GM19395 (cell line): ENCODE measurements at regions not wholly inside any gene's neighbourhood (a gene's known extent, or its start where the extent isn't known, plus 50 kb on each side); places are given as distances from the start of the nearest gene placed in this dataset.

Source experiments
- ATAC-seq: cut with Tn5 transposase; IDR thresholded peaks from one replicate; pipeline ENCODE4 v1.9.1; 2021; ENCODE audit warnings: mild to moderate bottlenecking, moderate library complexity; ENCODE audit not compliant: unreplicated experiment

DNA sequence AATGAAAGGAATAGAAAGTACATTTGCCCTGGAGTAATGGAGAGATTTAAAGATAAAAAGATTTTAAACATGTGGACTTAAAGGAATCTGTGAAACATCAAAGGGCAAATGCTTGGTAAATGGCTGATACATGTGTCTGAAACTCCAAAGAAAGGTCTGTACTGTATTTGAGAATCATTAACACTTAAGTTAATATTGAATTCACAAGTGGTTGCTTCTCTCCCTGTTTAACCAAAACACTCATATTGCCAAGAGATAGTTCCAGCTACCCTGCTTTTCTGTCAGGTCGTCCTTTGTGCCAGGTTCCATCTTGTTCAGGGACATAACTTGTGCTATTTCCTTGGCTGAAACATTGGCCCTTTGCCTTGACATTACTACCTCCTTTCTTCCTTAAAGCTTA is 171.3 kb upstream of the HS3ST5 start:
- no peak for ATAC-seq

DNA sequence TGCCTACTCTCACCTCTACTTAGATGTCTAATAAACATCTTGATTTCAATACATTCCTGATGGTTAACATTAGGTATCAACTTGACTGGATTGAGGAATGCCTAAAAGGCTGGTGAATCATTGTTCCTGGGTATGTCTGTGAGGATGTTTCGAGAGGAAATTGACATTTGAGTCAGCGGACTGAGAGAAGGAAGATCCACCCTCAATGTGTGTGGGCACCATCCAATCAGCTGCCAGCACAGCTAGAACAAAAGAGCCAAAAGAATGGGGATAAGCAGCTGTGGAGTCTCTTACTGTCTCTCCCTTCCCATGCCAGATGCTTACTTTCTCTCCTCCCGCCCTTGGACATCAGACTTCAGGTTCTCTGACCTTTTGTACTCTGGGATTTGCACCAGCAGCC is 128.6 kb upstream of the HS3ST5 start:
- ATAC-seq = no peak

DNA sequence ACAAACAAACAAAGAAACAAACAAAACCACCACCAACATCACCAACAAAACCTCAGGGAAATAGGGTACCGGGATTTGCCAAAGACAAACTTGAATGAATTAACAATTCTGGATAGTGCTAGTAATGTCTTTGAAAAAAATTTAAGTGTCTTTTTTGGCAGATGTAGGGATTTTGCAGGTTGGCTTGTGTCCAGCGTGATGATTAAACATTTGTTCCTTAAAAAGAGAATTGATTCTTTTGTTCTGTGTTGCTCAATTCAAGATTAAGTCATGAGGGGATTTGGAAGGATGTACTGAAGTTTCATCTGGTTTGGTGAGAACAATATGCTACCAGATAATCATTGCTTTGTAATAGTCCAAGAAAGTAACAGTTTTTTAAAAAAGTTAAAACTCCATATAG is 125.1 kb upstream of the HS3ST5 start:
- no peak for ATAC-seq

DNA sequence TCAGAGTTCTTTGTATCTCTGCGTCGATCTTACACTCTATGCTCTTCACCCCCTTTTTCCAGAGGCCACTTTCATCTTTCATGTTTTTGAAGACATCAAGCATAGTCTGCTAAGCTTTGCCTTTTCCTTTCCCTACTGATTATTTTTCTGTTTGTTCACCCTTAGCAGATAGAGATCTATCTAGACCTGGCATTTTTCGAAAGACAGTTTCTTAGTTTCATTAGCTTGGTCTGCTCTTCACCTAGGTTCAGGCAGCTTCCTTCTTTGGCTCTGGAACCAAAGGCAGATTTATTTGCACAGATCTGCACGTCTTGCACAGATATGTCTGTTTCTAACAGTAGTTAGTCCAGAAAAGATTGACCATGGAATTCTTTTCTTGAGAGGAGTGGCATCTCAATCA is 122.7 kb upstream of the HS3ST5 start:
- no peak for ATAC-seq

DNA sequence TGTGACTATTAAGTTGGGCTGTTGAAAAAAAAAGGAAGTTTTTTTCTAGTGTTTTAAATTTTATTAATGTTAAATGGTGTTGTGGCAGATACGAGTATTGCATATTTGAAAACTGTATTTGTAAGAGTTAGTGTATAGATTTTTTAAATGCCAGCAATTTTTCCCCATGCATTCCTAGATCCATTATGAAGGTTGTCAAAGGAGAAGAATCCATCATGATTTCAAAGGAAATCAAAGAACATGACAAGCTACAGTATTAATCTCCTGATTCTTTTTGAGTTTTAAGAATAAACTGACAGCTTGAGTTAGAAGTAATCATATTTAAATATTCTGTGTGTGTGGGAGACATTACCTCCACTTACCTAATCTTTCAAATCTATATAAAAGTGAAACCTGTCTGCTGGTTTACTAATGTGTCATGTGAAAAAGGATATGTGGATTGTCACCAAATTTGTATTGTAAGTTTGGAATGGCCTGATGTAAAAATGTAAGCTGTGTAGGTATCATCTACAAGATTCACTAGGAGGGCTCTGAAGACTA is 111.0 kb upstream of the HS3ST5 start:
- ATAC-seq = no peak

DNA sequence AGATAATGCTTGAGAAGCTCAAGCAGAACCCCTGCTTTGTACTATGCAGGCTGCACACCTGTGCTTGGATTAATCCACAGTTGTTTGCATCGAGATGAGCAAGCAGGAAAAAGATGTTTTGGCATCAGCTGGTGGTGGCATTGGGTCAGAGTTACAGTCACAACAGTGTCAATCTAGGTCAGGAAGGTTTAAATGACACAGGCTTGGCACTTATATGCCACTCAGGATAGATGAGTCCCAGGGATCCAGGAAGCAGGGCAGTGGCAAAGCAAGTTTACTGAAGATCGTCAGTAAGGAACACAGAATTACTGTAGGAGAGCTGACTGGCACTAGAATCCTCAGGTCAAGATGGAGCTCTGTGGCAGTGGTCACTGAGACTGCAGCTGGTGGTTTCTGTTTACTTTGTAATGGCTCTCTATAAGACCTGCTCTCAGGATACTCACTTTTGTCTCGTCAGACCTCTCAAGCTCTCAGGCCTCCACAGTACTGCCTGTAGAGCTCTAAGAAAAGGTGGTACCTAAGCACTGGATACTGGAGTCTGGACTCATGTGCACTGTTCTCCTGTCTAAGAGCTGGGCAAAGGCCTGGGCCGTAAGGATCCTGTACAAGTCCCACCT is 110.1 kb upstream of the HS3ST5 start:
- ATAC-seq = no peak

DNA sequence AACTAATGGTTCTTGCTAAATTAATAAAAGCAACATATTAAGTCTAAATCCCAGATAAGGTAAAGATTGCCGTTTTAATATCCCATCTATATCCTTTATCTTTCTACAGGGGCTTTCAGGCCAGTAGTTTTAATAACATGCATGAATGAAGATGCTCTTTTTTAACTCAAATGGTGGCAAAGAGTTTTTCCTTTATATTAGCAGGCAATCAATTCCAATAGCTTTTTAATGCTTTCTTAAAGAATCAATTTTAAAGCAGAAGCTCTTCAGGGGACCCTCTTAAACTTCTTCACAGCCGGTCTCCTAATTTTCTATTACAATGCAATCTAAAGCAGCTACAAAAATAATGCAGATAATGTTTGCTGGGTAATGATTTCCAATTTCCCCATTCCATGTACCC is 107.8 kb upstream of the HS3ST5 start:
- ATAC-seq = no peak

DNA sequence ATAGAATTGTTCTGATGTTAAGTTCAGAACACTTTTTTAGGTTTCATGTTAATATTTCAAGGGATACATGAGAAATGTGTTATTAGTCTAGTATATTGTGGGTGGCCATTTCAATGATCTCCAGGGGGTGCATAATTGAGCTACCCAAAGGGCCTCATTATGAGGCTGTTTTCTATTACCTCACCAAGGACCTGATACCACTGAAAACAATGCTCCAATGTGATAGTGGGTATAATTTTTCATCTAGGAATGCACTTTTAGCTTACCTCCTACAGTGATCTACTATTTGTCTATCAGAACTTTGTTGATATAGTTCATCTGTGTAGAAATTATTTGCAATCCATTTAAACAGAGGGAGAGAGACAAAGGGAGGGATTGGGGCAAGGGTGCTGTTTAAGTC is 106.8 kb upstream of the HS3ST5 start:
- ATAC-seq = no peak

DNA sequence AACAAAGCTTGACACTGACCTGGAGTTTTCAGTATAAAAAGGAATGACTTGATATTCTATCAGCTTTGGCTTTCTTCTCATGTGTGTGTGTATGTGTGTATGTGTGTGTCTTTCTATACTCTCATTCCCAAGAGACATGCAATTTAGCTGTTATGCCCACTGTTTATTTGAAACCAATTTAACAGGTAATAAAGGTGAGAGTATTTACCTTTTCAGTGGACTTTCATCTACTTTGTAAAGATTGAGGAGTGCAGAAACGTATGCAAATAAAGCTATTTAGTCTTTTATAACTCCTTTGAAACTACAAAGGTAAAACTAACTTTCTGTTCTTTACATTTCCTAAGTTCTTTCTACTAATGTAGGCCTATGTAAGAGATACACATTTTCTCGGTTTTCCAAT is 103.5 kb upstream of the HS3ST5 start:
- no peak for ATAC-seq

DNA sequence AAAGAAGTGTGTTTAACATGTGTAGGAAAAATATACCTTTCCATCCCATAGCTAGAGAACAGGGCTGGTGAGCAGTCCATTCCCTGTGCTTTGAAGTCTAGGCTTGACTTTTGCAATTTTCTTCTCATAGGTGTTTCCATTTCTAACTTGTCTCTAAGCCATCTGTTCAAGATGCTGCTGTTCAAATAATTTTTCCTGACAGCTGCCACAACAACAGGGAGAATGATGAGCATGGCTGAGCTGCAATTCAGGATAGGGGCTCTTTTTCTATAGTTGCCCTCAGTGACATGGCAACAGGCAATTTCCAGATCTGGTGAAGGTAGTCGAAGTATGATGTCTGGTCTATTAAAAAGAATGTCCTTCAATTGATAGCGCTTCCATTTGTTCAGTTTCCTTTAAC is 103.0 kb upstream of the HS3ST5 start:
- no peak for ATAC-seq

DNA sequence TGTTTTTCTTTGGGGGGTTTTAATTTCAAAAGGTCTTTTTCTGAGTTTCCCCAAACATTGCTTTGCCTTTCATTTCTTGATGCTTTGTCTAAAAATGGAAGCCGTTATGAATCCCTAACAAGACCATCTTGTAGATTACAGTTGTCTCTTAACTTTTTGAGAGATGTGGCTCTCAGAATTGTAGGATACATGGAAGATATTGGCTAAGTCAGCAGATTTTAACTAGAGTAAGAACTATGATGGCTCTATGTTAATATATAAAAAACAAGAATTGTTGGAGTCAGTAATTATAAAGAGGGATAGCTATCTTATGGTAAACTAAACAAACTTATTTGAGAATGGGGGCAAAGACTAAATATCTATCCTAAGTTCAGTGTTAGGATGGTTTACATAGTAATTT is 96.6 kb upstream of the HS3ST5 start:
- ATAC-seq = no peak

DNA sequence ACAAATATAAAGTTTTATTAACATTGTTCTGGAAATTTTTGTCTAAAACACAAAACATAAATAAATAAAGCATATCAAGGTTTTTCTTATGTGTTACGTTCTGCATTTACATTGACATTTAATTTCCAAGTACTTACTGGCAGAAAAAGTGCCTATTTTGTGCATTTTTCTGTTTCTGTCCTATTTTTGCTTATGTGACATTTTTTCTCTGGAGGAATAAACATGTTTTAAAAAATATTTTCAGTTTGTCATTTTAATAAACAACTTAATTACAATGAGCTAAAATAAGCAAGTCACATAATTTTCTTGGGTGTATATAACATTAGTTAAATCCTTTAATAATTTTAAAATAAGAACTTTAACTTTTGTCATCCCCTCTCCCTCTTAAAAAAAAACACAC is 94.4 kb upstream of the HS3ST5 start:
- no peak for ATAC-seq

DNA sequence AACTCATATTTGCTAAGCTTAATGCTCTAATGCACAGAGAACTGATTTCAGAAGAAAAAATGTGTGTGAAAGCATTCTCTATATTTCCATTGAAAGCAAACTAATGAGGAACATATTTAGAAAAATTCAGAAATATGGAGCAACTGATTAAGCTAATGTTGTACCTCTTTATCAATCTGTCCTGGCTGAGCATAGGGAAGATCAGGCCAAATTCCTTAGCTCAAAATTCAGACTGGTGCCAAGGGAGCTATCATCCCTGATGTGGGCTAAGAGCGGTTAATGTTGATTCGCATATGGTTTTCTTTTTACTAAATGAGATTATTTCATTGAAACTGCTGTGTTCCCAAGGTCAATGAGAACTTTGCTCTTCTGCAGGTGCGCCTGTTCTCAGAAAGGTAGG is 93.9 kb upstream of the HS3ST5 start:
- ATAC-seq = no peak

DNA sequence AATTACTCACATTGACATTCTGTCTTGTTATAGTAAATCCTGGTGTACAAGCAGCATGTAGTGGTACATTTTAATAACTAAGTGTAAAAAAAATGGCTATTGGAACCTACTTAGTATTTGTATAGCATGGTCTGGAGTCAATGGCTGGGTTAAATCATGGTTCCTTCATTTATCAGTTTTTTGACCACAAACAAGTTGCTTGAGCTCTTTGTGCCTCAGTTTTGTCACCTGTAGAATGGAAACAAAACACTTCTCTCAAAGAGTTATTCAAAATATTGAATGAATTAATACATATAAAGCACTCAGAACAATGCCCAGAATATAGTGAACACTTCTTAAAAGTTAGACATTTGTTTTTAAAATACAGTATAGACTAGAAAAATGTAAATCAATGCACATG is 93.2 kb upstream of the HS3ST5 start:
- ATAC-seq = no peak

DNA sequence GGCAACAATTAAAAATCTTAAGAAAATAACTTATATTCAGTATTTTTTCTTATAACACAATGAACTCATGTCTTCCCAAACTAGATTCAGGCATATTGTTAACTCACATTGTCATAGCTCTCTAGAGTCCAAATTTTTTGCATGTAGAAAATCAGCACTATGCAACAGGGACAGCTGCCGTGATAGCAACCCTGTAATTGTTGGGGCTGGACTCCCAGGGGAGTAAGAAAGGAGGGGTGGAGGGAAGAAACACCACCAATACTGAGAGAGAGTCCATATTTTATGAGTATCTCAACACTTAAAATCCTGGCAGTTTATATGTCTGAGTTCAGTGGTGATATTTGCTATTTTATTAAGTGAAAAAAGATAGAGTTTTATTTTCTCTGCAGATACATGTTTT is 89.6 kb upstream of the HS3ST5 start:
- no peak for ATAC-seq

DNA sequence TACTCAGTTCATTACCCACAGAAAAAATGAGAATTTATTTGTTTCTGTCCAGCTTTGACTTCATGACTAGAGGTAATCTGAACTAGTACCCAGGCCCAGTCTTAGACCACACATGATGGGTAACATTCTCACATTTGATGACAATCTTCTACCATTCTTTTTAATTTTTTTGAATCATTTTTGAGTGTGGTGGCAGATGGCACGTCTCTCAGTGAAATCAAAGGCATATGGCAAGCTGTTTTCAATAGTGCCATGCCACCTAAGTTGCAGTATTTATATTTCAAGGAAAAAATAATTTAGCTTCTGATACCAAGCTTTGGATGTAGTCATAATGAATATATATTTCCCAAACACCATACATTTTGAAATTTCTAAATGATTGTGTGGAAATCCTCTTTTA is 88.8 kb upstream of the HS3ST5 start:
- no peak for ATAC-seq

DNA sequence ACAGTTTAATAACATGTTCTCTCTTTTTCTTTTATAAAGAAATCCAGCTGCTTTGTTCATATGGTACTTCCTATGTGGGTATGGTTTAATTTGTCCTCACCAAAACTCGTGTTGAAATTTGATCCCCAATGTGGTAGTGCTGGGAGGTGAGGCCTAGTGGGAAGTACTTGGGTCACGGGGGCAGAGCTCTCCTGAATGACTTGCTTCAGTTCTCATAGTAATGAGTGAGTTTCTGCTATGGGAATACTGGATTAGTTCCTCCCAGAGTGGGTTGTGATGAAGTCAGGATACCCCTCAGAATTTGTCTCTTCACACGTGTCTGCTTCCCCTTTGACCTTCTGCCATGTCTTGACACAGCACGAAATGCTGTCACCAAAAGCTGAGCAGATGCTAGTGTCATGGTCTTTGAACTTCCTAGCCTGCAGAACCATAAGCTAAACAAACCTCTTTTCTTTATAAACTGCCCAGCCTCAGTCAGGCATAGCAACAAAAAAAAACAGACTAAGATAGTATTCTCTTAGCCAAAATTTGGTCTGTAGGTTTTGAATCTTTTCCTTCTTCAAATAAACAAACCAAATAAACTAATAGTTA is 87.8 kb upstream of the HS3ST5 start:
- ATAC-seq = no peak

DNA sequence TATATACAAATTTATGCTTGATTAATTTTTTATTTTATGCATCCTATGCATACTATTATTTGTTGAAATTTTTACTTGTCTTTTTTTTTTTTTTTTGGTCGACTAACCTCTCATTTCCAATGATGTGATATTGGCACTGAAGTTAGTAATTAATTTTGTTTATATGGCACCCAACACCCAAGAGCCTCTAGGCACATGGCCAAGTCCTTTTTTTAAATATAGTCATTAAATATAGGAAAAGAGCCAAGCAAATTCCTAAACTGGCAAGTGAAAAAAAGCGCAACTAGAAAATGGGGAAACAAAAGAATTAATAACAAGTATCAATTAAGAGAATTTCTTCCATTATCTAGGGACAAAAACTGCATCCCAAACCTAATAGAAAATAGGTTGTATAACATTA is 85.5 kb upstream of the HS3ST5 start:
- ATAC-seq = no peak

DNA sequence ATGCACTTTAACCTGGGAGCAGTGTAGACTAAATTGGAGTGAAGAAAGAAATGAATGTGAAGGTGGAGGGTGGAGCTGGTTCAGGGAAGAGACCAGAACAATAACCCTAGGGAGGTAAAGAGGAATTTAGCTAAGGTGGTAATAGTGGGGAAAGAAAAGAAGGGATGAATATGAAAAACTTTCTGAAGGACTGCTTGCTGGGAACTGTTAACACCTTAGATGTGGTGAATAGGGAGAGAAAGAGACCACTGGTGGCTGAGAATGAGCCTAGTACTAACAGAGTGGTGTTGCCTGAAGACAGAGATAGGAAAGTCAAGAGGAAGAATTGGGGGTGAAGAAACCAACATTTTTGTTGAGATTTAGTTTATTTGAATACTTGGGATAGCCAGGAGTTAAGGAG is 78.4 kb upstream of the HS3ST5 start:
- no peak for ATAC-seq

DNA sequence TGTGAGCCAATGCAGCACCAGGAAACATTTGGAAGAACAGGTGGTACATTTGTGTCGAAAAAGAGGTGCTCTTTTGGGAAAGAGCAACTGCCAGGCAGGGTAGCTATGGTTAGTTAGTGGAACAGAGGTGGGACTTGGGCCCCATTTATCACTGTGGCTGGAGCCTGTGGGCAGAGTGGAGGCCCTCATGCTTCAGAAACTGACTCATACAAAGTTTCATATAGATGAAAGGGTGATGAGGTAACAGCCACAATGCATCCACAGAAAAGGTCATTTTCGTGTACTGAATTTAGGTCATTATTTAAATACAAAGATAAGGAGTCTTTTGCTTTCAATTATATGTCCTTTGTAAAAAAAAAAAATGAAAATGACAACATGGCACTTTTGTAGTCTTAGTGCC is 76.4 kb upstream of the HS3ST5 start:
- ATAC-seq = peak; percentile 96

DNA sequence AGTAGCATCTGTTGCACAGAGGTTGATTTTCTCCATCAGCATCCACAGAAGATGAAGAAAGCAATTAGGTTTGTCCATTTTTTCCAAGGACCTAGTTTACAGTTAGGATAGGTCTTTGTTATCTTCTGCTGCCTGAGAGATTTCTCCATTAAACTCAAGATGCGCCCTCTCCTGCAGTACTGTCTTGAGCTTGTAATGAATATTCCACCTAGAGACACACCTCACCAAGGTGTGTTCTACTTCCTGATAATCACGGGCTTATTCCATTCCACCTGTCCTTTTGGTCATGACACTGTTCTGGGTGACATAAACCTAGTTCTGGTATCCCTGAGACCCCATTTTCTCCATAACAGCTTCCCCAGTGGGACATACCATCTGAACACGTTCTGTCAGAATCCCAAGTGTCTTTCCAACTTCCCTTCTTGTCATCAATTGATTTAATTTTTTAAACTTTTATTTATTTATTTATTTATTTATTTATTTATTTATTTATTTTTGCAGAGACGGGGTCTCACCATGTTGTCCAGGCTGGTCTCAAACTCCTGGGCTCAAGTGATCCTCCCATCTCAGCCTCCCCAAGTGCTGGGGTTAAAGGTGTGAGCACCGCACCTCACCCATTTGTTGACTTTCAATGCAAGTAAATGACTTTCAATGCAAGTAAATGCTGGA is 75.6 kb upstream of the HS3ST5 start:
- ATAC-seq = no peak

DNA sequence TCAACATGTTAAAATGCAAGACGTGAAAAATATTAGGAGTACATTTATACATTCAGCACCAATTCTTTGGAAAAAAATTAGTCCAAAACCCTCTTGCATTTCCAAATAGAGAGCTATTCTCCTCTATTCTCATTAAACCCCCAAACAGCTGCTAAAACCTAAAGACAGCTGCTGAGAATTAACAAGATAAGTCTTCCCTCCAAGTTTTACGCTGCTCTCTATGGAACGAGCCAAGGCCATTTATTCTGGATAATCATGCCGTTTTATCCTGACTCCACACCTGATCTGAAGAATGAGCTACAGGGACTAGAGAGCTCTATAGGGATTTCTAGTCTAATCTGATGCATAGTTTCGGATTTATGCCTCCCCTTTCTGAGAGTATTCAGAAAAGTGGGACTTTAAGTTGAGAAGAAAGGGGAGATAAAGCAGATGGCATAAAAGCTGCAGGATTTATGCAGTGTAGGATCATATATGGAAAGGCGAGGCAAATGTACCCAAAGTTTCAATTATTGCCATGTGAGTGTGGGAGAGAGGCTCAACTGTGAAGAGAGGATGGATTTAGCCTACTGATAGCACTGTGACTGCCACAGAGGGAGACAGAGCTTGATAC is 64.7 kb upstream of the HS3ST5 start:
- no peak for ATAC-seq
